H9 (cell line): ENCODE measurements at regions not wholly inside any gene's neighbourhood (a gene's known extent, or its start where the extent isn't known, plus 50 kb on each side); places are given as distances from the start of the nearest gene placed in this dataset.

Experiments used
- DNase-seq: peaks from one replicate; pipeline ENCODE4 v3.0.0-alpha.2; 2017
- H2AFZ ChIP-seq: one replicate; pipeline ENCODE4 v1.6.1; 2013; ENCODE audit warnings: mild to moderate bottlenecking, low read length, control low read depth, moderate library complexity
- H2AK5ac ChIP-seq: 2 replicates; pipeline ENCODE4 v1.6.1; 2013; ENCODE audit warnings: low read length, control low read depth, mixed read lengths; ENCODE audit not compliant: insufficient read length
- H2BK120ac ChIP-seq: one replicate; pipeline ENCODE4 v1.6.1; 2013; ENCODE audit warnings: low read depth, mild to moderate bottlenecking, low read length, control low read depth, inconsistent platforms; ENCODE audit not compliant: poor library complexity, severe bottlenecking
- H2BK12ac ChIP-seq: 2 replicates; pipeline ENCODE4 v1.6.1; 2013; ENCODE audit warnings: low read length, control low read depth, mixed read lengths, low read depth; ENCODE audit not compliant: insufficient read length
- H2BK15ac ChIP-seq: 2 replicates; pipeline ENCODE4 v1.6.1; 2013; ENCODE audit warnings: low read depth, low read length, control low read depth
- H2BK20ac ChIP-seq: one replicate; pipeline ENCODE4 v1.6.1; 2013; ENCODE audit warnings: low read depth, mild to moderate bottlenecking, low read length, control low read depth, inconsistent platforms; ENCODE audit not compliant: poor library complexity, severe bottlenecking
- H2BK5ac ChIP-seq: 2 replicates; pipeline ENCODE4 v1.6.1; 2013; ENCODE audit warnings: low read length, control low read depth, mixed read lengths; ENCODE audit not compliant: insufficient read length
- H3K14ac ChIP-seq: 2 replicates; pipeline ENCODE4 v1.6.1; 2013; ENCODE audit warnings: low read length, control low read depth; ENCODE audit not compliant: insufficient read depth
- H3K18ac ChIP-seq: 2 replicates; pipeline ENCODE4 v1.6.1; 2013; ENCODE audit warnings: low read depth, mild to moderate bottlenecking, mixed read lengths, low read length, control low read depth; ENCODE audit not compliant: insufficient read length
- H3K23ac ChIP-seq: 2 replicates; pipeline ENCODE4 v1.6.1; 2013; ENCODE audit warnings: low read length, control low read depth, mixed read lengths, low read depth; ENCODE audit not compliant: insufficient read length
- H3K23me2 ChIP-seq: 2 replicates; pipeline ENCODE4 v1.6.1; 2013; ENCODE audit warnings: low read depth, mild to moderate bottlenecking, mixed read lengths, low read length, control low read depth; ENCODE audit not compliant: insufficient read length, poor library complexity, severe bottlenecking
- H3K27ac ChIP-seq: 2 replicates; pipeline ENCODE4 v1.5.1; 2013; ENCODE audit warnings: low read length, control low read depth, mixed read lengths, low read depth; ENCODE audit not compliant: insufficient read length
- H3K27me3 ChIP-seq: 2 replicates; pipeline ENCODE4 v1.6.1; 2013; ENCODE audit warnings: low read length, control low read depth, inconsistent platforms; ENCODE audit not compliant: insufficient read depth
- H3K4ac ChIP-seq: 2 replicates; pipeline ENCODE4 v1.6.1; 2013; ENCODE audit warnings: low read depth, mild to moderate bottlenecking, control low read depth, inconsistent platforms, low read length, moderate library complexity
- H3K4me1 ChIP-seq: 2 replicates; pipeline ENCODE4 v1.6.1; 2013; ENCODE audit warnings: low read length, control low read depth, inconsistent platforms; ENCODE audit not compliant: insufficient read depth
- H3K4me2 ChIP-seq: 2 replicates; pipeline ENCODE4 v1.6.1; 2013; ENCODE audit warnings: low read length, control low read depth, mixed read lengths; ENCODE audit not compliant: insufficient read length, insufficient read depth
- H3K56ac ChIP-seq: 2 replicates; pipeline ENCODE4 v1.6.1; 2013; ENCODE audit warnings: low read depth, mild to moderate bottlenecking, mixed read lengths, low read length, control low read depth; ENCODE audit not compliant: insufficient read length
- H3K79me1 ChIP-seq: 2 replicates; pipeline ENCODE4 v1.6.1; 2013; ENCODE audit warnings: low read depth, mild to moderate bottlenecking, moderate library complexity, low read length, control low read depth, inconsistent platforms; ENCODE audit not compliant: insufficient read depth, poor library complexity, severe bottlenecking
- H3K79me2 ChIP-seq: 2 replicates; pipeline ENCODE4 v1.6.1; 2013; ENCODE audit warnings: low read length, control low read depth, inconsistent platforms; ENCODE audit not compliant: insufficient read depth
- H3K9ac ChIP-seq: 2 replicates; pipeline ENCODE4 v1.6.1; 2013; ENCODE audit warnings: low read length, control low read depth, mixed read lengths; ENCODE audit not compliant: insufficient read length; ENCODE audit errors: extremely low read depth
- H3K9me3 ChIP-seq: one replicate; pipeline ENCODE4 v1.6.1; 2013; ENCODE audit warnings: low read depth, low read length, inconsistent platforms; ENCODE audit not compliant: control insufficient read depth
- H3T11ph ChIP-seq: one replicate; pipeline ENCODE4 v1.6.1; 2013; ENCODE audit warnings: mild to moderate bottlenecking, low read length, control low read depth, inconsistent platforms
- H4K20me1 ChIP-seq: one replicate; pipeline ENCODE4 v1.6.1; 2013; ENCODE audit not compliant: control insufficient read depth, insufficient read length, insufficient read depth
- H4K5ac ChIP-seq: 2 replicates; pipeline ENCODE4 v1.6.1; 2013; ENCODE audit warnings: low read depth, mild to moderate bottlenecking, mixed read lengths, low read length, control low read depth; ENCODE audit not compliant: insufficient read length
- H4K8ac ChIP-seq: replicated peaks from 2 replicates; pipeline ENCODE4 v1.6.1; 2013; ENCODE audit warnings: low read length, control low read depth, mixed read lengths, low read depth; ENCODE audit not compliant: insufficient read length
- H4K91ac ChIP-seq: 2 replicates; pipeline ENCODE4 v1.6.1; 2013; ENCODE audit warnings: low read depth, mild to moderate bottlenecking, moderate library complexity, mixed read lengths, low read length, control low read depth; ENCODE audit not compliant: insufficient read length
- H3K27ac Mint-ChIP-seq, 3 experiments: 2 replicates in 2 of 3; 3 replicates in 1 of 3; pipeline ENCODE4 v1.8.0; 2020 to 2021; ENCODE audit warnings: mixed read lengths in 3 of 3, mild to moderate bottlenecking in 1 of 3, moderate library complexity in 1 of 3
- H3K27me3 Mint-ChIP-seq: 2 replicates; pipeline ENCODE4 v1.8.0; 2021; ENCODE audit warnings: low read depth, mild to moderate bottlenecking, moderate library complexity, mixed read lengths
- H3K36me3 Mint-ChIP-seq, 3 experiments: 2 replicates in 2 of 3; 3 replicates in 1 of 3; pipeline ENCODE4 v1.8.0; 2020 to 2021; ENCODE audit warnings: low read depth in 3 of 3, mixed read lengths in 3 of 3; ENCODE audit not compliant: insufficient read depth in 1 of 3
- H3K4me1 Mint-ChIP-seq, 2 experiments: 2 replicates each; pipeline ENCODE4 v1.8.0; 2020; ENCODE audit warnings: mixed read lengths in 2 of 2
- H3K4me3 Mint-ChIP-seq, 2 experiments: 2 replicates in 1 of 2; 3 replicates in 1 of 2; pipeline ENCODE4 v1.8.0; 2020 to 2021; ENCODE audit warnings: mild to moderate bottlenecking in 2 of 2, mixed read lengths in 2 of 2, moderate library complexity in 1 of 2
- H3K9me3 Mint-ChIP-seq, 2 experiments: 2 replicates in 1 of 2; 3 replicates in 1 of 2; pipeline ENCODE4 v1.8.0; 2020; ENCODE audit warnings: mild to moderate bottlenecking in 2 of 2, mixed read lengths in 2 of 2, moderate library complexity in 1 of 2
- WGBS: extraction: QIAGEN DNeasy Blood & Tissue Kit; methylation state at CpG from one replicate; pipeline ENCODE4 v1.1.7; 2013; ENCODE audit warnings: missing lambda C conversion rate, low lambda C conversion rate, mixed read lengths; ENCODE audit not compliant: insufficient read length; ENCODE audit errors: extremely low coverage; 5-methylcytosine and 5-hydroxymethylcytosine counted together
- TF ChIP-seq, protein P1 (sequence below): fragments of 200-600 bp; sonication (generic); conservative IDR thresholded peaks from 3 replicates; pipeline ENCODE4 v1.8.0; 2021; ENCODE audit warnings: antibody characterized with exemption, mild to moderate bottlenecking

DNA sequence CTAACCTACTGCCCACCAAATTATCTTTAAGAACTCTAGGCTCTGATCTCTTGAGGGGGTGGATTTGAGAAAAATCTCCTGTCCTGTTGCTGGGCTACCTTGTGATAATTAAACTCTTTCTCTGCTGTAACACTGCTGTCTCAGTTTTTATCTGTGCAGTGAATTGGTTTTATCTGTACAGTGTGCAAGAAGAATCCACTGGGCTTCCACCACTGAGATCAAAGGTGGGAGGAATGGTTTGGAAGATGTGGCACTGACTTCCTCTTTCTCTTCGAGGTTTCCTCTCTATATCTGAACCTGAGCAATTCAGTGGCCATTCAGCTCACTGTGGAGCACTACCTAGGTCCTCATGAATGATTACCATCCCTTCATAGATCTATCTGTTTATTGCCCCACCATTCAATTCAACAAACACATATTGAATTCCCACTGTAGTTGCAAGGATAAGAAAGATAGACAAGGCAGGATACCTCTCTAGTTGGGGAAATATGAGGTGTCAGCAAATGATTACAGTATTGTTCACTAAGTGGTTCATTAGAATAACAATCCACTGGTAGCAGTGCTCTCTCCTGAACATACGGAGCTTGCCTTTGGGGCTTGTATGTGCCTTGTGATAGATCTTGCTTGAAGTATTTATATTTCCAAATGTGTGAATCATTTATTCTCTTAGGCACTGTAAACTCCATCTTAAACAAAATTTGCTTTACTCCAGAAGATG is 172.1 kb upstream of the ARG1 start:
- peak overlapping the region in 1 of 3 experiments; percentile 2; a peak in 3 of 7 replicates for H3K27ac Mint-ChIP-seq

More for the DNA sequence above, 172.1 kb upstream of the ARG1 start:
- Mint-ChIP-seq H3K27me3 (peaks cover 6% of the 10 kb centered on the region), H3K4me1 (peaks cover 3 to 13% of the 10 kb centered on the region in 2 experiments; a peak in 3 of 4 replicates), H3K9me3 (peaks cover 38 to 43% of the 10 kb centered on the region in 2 experiments), H3K36me3 (peaks cover 11 to 38% (median 29%) of the 10 kb centered on the region in 3 experiments), H3K4me3 (no peak overlapping the region)
- no peak overlapping the region for H3K4me2 ChIP-seq
- no peak overlapping the region for H2BK5ac ChIP-seq
- no peak overlapping the region for H2AK5ac ChIP-seq
- no peaks in the 10 kb centered on the region for H3K9me3 ChIP-seq
- H3K79me1 ChIP-seq, result no peaks in the 10 kb centered on the region
- H4K20me1 ChIP-seq, result no peaks in the 10 kb centered on the region
- peak overlapping the region; percentile 22 for H2AFZ ChIP-seq
- TF ChIP-seq, protein P1, sequence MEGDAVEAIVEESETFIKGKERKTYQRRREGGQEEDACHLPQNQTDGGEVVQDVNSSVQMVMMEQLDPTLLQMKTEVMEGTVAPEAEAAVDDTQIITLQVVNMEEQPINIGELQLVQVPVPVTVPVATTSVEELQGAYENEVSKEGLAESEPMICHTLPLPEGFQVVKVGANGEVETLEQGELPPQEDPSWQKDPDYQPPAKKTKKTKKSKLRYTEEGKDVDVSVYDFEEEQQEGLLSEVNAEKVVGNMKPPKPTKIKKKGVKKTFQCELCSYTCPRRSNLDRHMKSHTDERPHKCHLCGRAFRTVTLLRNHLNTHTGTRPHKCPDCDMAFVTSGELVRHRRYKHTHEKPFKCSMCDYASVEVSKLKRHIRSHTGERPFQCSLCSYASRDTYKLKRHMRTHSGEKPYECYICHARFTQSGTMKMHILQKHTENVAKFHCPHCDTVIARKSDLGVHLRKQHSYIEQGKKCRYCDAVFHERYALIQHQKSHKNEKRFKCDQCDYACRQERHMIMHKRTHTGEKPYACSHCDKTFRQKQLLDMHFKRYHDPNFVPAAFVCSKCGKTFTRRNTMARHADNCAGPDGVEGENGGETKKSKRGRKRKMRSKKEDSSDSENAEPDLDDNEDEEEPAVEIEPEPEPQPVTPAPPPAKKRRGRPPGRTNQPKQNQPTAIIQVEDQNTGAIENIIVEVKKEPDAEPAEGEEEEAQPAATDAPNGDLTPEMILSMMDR, result no peak
- H2BK15ac ChIP-seq, result no peak overlapping the region
- H3K56ac ChIP-seq, result no peak overlapping the region
- H3K23me2 ChIP-seq, result no peaks in the 10 kb centered on the region
- no peak overlapping the region for H2BK12ac ChIP-seq
- no peaks in the 10 kb centered on the region for H3K4me1 ChIP-seq
- H3T11ph ChIP-seq, result peak overlapping the region; percentile 36
- H3K23ac ChIP-seq, result no peak overlapping the region
- no peak overlapping the region for H3K9ac ChIP-seq
- no peak overlapping the region for H4K5ac ChIP-seq
- H4K91ac ChIP-seq, result no peak overlapping the region
- no peak overlapping the region for H3K27ac ChIP-seq
- no peak overlapping the region for H3K14ac ChIP-seq
- no peak overlapping the region for H4K8ac ChIP-seq
- WGBS, result no CpG with 5 or more reads among the region's 2 CpGs
- DNase-seq, result no peak
- H3K27me3 ChIP-seq, result no peaks in the 10 kb centered on the region
- no peak overlapping the region for H3K18ac ChIP-seq
- H3K4ac ChIP-seq, result no peak overlapping the region
- no peak overlapping the region for H2BK120ac ChIP-seq
- H2BK20ac ChIP-seq, result no peak overlapping the region
- H3K79me2 ChIP-seq, result no peaks in the 10 kb centered on the region
